GM18520 (cell line): ENCODE measurements at regions not wholly inside any gene's neighbourhood (a gene's known extent, or its start where the extent isn't known, plus 50 kb on each side); places are given as distances from the start of the nearest gene placed in this dataset.
"Not testable (repeated sequence)": the region's sequence is repeated elsewhere in the genome, so short reads cannot be mapped to it uniquely, and the experiment has no call there.

Experiments
- ATAC-seq: cut with Tn5 transposase; IDR thresholded peaks from one replicate; pipeline ENCODE4 v1.9.1; 2021; ENCODE audit not compliant: unreplicated experiment

DNA sequence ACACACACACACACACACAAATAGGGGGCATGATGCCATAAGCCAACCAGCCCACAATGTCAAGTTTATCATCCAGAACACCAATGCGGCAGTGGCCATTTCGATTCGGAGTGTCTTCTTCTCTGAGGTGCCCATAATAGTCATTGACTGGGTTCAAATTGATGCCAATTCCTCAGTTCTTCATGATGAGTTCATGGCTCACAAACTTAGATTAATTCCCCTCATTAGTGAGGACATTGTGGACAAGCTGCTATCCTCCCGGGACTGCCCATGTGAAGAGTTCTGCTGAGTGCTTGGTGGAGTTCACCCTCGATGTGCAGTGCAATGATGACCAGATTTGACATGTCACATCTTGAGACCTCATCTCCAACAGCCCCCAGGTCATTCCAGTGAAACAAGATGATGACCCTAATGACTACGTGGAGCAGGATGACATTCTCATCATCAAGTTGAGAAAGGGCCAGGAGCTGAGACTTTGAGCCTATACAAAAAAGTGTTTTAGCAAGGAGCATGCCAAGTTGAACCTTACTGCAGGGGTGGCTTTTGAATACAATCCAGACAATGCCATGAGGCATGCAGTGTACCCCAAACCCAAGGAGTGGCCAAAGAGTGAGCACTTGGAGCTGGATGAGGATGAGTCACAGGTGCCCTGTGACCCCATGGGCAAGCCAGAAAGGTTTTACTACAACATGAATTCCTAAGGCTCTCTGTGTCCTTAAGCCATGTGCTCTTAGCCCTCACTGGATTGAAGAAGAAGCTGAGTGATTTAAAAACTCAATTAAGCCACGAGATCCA, 211.6 kb upstream of the SAMSN1 start:
- no peak for ATAC-seq

DNA sequence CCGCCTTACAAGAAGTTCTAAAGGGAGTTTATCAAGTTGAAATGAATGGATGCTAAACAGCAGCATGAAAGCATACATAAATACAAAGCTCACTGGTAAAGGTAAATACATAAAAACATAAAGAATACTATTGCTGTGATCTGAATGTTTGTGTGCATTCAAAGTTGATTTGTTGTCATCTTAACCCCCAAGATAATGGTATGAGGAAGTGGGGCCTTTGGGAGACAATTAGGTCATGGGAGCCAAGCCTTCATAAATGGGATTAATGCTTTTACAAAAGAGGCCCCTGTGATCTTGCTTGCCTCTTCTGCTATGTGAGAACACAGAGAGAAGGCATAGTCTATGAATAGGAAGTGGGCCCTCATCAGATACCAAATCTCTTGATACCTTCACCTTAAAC, 209.0 kb upstream of the SAMSN1 start:
- ATAC-seq: no peak

DNA sequence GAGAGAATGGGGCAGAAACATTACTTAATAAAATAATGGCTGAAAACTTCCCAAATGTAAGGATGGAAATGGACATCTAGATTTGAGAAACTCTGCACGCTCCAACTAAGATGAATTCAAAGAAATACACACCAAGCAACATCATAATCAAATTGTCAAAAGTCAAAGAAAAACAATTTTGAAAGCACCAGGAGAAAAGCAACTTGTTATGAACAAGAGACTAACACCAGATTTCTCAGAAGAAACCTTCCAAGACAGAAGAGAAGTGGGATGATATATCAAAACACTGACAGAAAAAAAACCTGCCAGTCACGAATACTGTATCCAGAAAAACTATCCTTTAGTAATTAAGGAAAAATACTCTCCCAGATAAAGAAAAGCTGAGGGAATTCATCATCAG, 208.6 kb upstream of the SAMSN1 start:
- ATAC-seq: no peak

DNA sequence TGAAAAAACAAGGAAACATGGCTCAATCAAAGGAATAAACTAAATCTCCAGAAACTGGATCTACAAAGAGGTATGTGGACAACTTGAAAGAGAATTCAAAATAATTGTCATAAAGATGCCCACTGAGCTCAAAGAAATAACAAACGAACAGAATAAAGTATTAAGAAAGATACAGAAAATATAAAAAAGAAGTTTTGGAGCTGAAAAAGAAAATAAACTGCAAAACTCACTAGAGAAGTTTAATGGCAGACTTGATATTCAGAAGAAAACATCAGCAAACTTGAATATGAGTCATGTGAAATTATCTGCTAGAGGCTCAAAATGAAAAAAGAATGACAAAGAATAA, 208.1 kb upstream of the SAMSN1 start:
- ATAC-seq: no peak

DNA sequence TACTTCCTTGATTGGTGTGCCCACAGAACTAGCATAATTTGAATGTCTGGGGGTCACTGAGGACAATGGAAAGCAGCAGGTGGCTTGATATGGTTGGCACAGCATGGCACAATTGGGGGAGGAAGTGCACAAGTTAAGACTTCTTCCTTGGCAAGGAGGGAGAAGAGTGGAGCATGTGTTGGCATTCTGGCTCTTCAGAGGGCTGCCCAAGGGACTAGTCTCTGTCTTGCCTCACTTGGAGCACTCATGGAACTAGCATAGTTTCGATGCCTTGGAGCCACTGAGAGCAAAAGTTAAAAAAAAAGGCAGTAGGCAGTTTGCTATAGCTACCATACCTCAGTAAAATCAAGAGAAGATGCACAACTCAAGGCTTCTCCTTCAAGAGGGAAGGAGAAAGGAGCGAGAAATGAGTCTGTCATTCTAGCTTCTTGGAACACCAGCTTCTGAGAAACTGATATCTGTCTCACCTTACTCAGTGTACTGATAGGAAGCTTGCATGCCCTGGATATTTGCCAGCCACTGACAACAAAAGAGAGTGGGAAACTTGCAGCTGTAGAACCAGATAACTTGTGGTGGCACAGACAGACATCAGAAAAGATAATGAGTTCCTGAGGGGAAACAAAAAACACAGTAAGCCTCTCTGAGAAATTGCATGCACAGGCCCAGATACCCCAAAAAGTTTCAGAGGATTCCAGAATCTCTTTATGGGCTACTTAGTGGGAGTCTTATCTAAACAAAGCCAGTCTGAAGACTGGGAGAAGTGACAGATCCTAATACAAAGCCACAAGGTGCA, 207.5 kb upstream of the SAMSN1 start:
- ATAC-seq: no peak

DNA sequence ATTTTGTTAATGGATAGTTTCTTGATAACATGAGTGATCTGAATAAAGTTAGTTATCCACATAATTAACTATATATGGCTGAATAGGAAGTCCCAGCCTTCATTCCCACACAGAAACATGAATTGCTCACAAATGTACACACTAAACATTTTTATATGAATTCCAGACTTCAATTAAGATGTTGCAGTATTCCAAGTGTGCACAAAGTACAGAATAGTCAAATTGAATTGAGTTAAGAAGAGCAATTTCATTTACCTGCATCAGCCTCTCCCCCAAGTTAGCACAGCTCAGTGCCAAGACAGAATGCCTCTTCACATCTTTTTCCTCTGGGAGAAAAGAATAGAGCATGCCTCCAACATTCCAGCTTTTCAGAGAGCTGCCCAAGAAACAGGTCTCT, 207.0 kb upstream of the SAMSN1 start:
- no peak for ATAC-seq

DNA sequence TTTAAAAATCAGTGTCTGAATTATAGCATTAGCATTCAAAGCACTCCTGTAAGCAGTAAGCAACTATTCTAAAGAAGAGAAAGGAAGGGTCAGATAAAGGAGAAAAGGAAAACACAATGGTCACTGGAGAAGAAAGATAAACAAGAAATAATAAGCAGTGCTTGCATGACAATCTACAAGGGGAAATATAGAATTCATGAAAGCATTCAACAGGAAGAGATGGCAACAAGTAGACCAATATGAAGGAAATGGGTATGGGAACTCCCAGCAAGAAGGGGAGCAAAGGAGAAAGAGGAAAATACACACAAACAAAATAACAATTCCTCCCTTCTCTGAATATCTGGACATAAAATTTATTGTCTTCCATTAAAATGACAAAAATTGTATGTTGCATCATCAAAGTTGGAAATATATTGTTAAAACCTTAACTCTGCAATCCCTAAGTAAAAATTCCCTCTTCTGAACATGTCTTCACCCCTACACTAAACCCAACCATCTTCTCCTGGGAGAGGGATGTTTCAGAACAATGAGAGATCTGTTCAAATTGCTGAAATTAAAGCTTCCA, 206.3 kb upstream of the SAMSN1 start:
- no peak for ATAC-seq

DNA sequence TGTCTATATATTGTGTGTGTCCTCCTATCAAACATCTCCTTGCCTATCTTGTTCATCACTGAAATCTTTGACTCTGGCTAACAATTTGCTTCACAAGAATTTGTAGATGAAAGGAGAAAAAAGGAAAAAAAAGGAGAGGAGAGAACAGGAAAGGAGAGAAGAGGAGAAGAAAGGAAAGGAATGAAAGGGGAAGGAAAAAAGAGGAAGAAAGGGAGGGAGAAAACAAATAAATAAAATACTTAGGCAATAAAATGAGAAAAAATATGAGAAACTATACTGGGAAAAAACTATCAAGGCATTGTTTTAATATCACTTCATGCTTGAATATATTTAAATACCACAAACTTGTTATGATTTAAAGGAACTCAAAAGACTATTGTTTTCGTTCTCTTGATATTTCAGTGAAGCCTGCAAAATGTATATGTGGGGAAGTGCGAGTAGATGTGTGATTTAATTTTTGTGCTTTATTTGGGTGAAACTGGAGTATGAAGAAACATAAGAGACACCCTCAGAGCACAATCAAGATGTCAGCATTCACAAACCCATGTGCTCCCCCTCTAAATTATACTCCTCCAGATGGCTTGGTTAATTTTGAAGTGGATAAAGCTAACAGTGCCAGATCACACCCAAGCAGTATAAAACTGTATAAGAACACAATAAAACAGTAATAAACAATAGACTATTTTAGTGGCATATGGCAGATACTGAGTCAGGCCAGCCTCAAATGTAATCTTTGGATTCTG, 205.7 kb upstream of the SAMSN1 start:
- ATAC-seq: no peak

DNA sequence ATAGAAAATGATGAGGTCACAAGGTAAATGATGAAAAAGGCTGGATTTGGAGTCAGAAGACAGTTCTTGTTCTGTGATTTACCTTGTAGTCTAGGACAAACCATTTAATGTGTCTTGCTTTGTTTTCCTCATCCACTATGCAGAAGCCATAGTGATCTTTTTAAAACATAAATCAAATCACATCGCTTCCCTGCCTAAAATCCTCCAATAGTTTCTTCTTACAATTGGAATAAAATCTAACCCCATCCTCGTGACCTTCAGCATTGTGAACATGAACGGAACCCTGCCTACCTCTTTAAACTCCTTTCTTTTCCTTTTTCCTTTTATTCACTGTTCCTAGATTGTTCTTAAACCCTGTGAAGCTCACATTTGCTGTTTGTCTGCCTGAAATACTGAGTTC, 204.9 kb upstream of the SAMSN1 start:
- ATAC-seq: no peak

DNA sequence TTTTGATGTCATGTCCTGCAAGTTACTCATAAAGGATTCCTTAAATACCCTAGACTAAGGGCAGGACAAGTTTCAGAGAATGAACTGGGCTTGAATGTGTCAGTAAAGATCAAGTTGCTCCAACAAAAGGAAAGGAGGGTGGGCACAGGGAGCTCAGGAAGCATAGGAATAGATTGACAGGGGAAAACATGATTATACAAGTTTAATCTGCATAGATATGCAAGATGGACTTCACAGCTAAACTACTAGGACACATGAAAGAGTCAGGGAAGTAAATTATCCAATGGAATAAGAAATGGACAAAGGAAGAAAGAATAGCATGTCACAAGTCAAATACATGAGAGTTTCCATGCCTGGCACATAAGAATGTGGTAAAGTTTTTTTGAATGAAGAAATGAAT, 203.9 kb upstream of the SAMSN1 start:
- ATAC-seq: no peak

DNA sequence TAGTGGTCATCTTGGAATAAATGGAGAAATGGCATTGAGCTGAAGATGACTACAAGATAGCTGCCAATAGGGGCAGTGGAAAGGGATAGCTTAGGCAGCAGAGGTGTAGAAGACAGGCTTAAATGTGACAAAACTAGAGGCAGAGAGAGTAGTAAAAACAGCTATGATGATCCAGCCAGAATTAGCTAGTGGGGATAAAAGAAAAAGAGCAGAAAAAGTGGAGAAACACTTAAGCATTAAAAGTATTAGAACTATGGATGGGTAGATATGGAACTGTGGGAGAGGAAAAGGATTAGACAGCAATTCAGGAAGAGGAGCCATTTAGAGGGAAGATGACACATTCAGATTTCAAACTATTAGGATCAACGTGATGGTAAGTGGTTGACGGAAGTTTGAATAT, 202.5 kb upstream of the SAMSN1 start:
- ATAC-seq: no peak

DNA sequence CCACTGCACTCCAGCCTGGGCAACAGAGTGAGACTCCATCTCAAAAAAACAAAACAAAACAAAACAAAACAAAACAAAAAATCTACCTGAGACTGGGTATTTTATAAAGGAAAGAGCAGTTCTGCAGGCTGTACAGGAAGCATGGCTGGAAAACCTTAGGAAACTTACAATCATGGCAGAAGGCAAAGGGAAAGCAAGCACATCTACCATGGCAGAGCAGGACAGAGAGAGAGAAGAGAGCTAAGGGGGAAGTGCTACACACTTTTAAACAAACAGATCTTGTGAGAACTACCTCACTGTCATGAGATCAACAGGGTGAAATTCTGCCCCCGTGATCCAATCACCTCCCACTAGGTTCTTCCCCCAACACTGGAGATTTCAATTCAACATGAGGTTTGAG, 198.3 kb upstream of the SAMSN1 start:
- ATAC-seq: no peak

DNA sequence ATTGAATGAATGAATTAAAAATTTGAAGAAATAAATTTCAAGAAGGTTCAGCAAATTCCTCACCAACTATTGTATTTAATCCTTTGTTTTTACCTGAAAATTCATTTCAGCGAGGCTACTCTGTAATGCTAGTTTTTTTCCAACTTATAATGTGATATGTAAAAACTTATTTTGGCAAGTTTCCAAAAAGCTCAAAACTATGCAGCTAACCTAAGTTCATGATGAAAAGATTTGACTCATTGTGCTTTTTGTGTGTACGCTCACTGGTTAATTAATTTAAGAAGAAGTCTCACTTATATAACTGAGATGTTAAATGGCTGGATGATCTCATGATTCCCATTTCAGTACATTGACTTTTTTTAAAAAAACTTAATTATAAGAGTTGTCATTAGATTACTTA, 196.0 kb upstream of the SAMSN1 start:
- ATAC-seq: no peak

DNA sequence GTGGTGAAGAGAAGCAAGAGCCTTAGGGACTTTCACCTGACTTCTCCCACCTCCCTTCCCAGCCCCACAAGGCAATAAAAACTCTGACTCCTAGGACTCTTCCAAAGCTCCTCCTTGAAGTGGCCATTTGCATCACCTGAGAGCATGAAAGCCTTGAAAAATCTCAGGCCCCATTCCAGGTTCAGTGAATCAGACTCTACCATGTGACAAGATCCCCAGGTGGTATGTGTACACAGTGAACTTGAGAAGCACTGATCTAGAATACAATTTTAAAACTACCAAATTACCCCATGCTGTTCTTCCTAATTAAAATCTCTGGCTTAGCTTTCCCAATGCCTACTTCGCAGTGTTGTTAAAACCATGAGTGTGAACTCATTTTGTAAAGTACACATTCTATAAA, 195.1 kb upstream of the SAMSN1 start:
- no peak for ATAC-seq

DNA sequence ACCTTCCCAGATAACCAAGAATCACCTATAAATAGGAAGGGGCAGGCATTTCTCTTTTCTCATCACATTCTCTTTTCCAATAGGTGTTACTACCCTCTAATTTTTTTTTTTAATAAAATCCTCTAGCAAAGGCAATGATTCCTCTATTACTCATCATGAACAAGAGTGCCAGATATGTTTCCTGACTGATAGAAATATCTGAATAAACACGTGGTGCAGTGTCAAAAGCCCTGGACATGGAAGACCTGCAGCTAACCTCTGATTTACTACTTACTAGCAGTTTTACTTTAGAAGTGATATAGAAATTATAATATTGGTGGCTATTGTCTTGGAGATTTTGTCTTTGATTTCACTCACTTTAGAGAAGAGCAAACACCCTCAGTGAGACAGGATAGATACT, 194.6 kb upstream of the SAMSN1 start:
- no peak for ATAC-seq

DNA sequence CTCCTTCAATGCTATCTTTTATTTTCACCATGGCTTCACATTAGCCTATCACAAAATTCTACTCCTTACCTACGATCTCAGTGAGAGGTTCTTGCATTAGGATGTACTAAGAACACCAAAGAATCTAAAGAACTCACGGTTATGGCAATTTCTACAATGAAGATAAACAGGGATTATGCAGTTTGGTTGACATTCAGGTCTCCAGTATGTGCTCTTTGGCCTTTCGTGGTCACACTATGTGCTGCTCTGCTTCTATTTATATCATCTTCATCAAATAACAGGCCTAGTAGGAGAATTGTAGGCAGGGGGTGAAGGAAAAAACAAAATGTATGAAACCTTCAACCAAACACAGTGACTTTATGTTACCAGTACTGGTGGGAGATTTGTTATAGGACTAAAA, 194.0 kb upstream of the SAMSN1 start:
- ATAC-seq: no peak

DNA sequence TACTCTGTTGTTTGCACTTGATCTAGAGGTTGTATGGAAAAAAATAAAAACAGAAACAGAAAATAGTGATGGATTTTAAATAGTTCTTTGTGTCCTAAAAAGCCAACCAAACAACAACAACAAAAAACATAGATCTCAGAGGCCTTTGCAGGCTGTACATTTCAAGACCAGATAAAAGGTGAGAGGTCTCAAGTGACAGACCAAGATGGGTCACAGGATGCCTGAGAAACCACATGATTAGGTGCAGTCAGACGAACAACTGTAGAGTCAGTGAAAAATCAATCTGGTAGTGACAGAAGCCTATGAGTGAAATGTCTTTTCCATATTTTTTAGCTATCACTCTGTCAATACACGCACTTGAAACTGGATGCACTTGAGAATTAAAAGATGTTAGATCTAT, 193.5 kb upstream of the SAMSN1 start:
- ATAC-seq: no peak

DNA sequence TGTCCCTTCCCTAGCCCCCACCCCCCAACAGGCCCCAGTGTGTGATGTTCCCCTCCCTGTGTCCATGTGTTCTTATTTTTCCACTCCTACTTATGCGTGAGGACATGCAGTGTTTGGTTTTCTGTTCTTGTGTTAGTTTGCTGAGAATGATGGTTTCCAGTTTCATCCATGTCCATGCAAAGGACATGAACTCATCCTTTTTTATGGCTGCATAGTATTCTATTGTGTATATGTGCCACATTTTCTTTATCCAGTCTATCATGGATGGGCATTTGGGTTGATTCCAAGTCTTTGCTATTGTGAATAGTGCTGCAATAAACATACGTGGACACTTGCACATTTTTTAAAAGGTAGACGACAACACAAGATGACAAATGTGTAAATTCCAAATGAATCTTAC, 192.5 kb upstream of the SAMSN1 start:
- ATAC-seq: not testable (repeated sequence)

DNA sequence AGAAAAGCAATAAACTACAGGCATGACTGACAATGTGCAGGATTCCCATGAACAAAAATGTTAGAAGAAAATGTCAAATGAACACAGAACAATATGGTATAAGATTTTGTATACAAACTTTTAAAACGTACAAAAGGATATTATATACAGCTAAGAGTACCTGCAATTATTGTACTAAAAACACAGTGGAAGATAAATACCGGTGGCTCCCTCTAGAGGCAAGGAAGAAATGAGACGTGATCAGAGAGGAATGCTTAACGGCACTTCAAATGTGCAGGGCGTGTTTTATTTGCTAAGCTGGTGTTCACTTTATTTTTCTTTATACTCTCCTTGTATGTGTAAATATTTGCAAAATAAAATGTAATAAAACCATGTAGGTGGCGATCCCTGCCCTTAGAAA, 191.8 kb upstream of the SAMSN1 start:
- ATAC-seq: no peak

DNA sequence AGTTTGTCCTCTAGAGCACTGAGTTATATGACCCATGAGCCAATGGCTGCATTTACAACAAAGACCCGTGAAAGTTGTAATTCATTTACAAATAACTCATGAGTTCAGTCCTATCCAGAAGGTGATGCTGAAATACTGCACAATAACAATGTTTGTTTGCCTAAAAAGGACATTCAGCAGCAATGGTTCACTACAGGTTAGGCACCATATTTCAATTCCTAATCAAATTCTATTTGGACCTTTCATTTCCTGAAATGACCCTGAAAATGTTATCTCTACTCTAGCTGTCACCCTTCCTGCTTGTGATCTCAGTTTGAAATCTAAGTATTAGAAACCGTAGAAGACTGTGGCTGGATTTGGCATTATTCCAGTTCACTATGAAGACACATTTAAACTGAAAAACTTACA, 191.2 kb upstream of the SAMSN1 start:
- ATAC-seq: no peak

DNA sequence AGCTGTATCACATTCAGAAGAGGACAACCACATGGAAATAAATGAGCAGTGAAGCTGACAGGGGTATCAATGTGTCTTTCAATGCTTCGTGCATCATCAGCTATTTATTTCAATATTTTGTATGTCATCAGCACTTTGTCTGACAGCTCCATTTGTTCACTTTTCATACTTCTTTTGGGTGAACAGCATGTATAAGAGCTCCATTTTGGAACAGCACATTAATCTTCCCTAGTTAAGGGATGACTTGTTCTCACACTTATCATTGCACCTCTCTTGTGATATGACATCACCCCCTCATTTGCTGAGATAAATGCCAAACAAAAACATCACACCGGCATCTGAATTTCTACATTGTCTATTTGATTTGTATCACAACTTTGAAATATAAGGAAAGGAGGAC, 190.6 kb upstream of the SAMSN1 start:
- no peak for ATAC-seq

DNA sequence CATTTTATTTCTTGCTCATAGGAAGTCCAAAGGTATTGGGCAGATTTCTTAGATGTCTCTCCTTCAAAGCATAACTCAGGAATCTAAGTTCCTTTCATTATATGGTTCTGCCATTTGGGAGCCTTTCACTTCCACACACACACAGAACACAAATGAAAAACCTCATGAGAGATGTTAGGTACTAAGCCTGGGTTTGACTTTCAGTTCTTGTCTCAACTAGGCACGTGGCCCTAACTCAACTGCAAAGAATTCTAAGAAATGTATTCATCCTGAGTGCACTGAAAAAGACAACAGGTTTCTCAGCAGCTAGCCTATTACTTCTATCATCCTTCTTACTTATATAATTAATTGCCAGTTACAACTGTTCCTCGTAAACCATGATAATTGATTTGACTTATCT, 190.0 kb upstream of the SAMSN1 start:
- peak; percentile 52 for ATAC-seq
